ENCODE measurements at regions not wholly inside any gene's neighbourhood (a gene's known extent, or its start where the extent isn't known, plus 50 kb on each side); places are given as distances from the start of the nearest gene placed in this dataset.

DNA sequence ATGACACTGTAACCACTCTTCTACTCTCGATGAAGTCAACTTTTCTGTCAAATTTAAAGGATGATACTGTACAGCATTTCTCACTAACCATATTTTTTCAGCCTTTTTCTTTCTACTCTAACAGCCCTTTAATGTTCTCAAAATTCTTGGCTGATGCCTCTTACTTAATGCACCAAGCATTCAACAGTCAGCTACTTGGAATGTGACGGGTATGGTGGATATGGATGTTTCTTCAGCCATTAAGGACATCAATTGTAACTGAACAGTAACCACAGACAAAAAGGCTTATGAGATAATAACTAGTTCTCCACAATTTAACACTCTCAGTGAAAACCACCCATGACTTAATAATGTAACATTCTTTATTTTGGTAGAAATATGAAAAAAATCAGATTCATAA is 467.2 kb upstream of the ZNF337 start:
- TF ChIP-seq EZH2phosphoT487 (IDR thresholded peaks at IDR 0.05; ENCODE audit: borderline replicate concordance, low read length), result no peak
- TF ChIP-seq CTCF (IDR thresholded peaks at IDR 0.05; ENCODE audit: low read depth, low read length, poor library complexity, severe bottlenecking), result no peak
